ENCODE measurements at regions not wholly inside any gene's neighbourhood (a gene's known extent, or its start where the extent isn't known, plus 50 kb on each side); places are given as distances from the start of the nearest gene placed in this dataset.
"Not testable (repeated sequence)": the region's sequence is repeated elsewhere in the genome, so short reads cannot be mapped to it uniquely, and the experiment has no call there.

DNA sequence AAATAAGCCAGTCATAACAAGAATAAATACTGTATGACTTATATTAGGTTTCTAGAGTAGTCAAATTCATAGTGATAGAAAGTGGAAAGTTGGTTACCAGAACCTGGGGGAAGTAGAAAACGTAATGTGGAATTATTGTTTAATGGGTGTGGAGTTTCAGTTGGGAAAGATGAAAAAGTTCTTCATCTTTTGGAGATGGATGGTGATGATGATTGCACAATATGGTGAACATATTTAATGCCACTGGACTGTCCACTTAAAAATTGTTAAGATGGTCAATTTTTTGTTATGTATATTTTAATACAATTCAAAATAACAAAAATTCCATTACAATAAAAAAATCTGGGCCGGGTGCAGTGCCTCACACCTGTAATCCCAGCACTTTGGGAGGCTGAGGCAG is 289.6 kb downstream of the ZIC3 start:
- Mint-ChIP-seq H3K9me3 (ENCODE audit: unreplicated experiment) (peaks cover 47% of the 10 kb centered on the region), H3K27me3 (ENCODE audit: unreplicated experiment) (no peaks in the 10 kb centered on the region), H3K36me3 (ENCODE audit: unreplicated experiment) (no peaks in the 10 kb centered on the region), H3K27ac (ENCODE audit: unreplicated experiment) (no peak overlapping the region), H3K4me3 (ENCODE audit: unreplicated experiment) (no peak overlapping the region), H3K4me1 (ENCODE audit: unreplicated experiment) (no peaks in the 10 kb centered on the region)
- DNase-seq (ENCODE audit: extremely low spot score, unreplicated experiment): no peak
- TF ChIP-seq, protein P1, sequence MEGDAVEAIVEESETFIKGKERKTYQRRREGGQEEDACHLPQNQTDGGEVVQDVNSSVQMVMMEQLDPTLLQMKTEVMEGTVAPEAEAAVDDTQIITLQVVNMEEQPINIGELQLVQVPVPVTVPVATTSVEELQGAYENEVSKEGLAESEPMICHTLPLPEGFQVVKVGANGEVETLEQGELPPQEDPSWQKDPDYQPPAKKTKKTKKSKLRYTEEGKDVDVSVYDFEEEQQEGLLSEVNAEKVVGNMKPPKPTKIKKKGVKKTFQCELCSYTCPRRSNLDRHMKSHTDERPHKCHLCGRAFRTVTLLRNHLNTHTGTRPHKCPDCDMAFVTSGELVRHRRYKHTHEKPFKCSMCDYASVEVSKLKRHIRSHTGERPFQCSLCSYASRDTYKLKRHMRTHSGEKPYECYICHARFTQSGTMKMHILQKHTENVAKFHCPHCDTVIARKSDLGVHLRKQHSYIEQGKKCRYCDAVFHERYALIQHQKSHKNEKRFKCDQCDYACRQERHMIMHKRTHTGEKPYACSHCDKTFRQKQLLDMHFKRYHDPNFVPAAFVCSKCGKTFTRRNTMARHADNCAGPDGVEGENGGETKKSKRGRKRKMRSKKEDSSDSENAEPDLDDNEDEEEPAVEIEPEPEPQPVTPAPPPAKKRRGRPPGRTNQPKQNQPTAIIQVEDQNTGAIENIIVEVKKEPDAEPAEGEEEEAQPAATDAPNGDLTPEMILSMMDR (IDR thresholded peaks at IDR 0.05): no peak

DNA sequence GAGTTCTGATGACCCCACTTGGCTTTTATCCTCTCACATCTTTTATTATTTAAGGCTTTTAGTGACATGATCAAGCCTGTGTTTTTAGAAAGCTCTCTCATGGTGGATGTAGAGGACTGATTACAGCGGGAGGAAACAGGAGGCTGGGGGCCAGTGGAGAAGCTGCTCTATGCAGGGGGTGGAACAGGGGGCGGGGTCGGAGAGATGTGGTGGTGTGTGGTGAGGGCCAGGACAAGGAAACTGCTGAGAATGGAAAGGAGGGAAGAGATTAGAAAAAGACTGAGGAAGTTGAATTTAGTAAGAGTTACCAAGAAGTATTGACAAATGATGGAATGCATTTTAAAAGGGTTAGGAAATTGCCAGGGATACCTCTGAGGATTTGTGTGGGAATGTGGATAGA is 292.2 kb downstream of the ZIC3 start:
- Mint-ChIP-seq H3K27ac (ENCODE audit: unreplicated experiment) (no peak overlapping the region), H3K27me3 (ENCODE audit: unreplicated experiment) (no peaks in the 10 kb centered on the region), H3K4me1 (ENCODE audit: unreplicated experiment) (no peaks in the 10 kb centered on the region), H3K4me3 (ENCODE audit: unreplicated experiment) (no peak overlapping the region), H3K36me3 (ENCODE audit: unreplicated experiment) (no peaks in the 10 kb centered on the region), H3K9me3 (ENCODE audit: unreplicated experiment) (peaks cover 35% of the 10 kb centered on the region)
- no peak for DNase-seq (ENCODE audit: extremely low spot score, unreplicated experiment)
- TF ChIP-seq, protein P1 (IDR thresholded peaks at IDR 0.05): no peak

DNA sequence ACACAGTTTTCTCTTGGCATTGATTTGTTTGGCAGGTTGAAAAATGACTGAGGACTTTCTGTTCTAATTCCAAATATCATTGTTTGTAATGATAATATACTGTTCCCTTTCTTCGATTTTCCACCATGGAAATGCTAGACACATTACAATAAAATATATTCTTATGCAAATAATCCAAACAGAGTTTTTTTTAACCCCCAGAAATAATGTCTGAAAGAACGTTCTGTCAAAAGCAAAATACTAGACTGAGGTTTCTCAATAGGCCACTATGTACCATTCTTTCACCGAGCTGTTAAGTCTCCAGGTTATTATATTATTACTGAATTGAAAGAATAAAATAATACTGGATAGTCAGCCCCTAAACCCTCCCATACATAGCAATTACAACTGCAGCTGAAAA is 312.5 kb downstream of the ZIC3 start:
- TF ChIP-seq, protein P1 (IDR thresholded peaks at IDR 0.05): no peak
- no peak for DNase-seq (ENCODE audit: extremely low spot score, unreplicated experiment)
- Mint-ChIP-seq H3K27me3 (ENCODE audit: unreplicated experiment) (no peaks in the 10 kb centered on the region), H3K27ac (ENCODE audit: unreplicated experiment) (no peak overlapping the region), H3K9me3 (ENCODE audit: unreplicated experiment) (peaks cover 45% of the 10 kb centered on the region), H3K4me3 (ENCODE audit: unreplicated experiment) (no peak overlapping the region), H3K4me1 (ENCODE audit: unreplicated experiment) (no peaks in the 10 kb centered on the region), H3K36me3 (ENCODE audit: unreplicated experiment) (no peaks in the 10 kb centered on the region)

DNA sequence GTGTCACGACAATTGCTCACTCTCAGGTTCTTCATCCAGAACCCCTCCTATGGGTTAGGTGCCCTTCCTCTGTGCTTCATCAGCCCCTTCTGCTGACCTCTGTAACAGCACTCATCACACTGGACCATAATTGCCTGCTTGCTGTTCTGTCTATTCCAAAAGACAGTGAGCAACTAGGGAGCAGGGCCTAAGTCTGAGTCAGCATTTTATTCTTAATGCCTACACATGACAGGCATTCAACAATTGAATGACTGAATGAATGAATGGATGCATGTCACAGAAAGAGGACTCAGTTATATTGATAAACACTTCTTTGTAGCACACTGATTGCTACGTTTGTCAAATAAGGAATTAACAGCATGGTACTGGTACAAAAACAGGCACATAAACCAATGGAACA is 317.0 kb downstream of the ZIC3 start:
- Mint-ChIP-seq H3K4me3 (ENCODE audit: unreplicated experiment) (no peak overlapping the region), H3K4me1 (ENCODE audit: unreplicated experiment) (no peaks in the 10 kb centered on the region), H3K36me3 (ENCODE audit: unreplicated experiment) (no peaks in the 10 kb centered on the region), H3K9me3 (ENCODE audit: unreplicated experiment) (peaks cover 62% of the 10 kb centered on the region), H3K27ac (ENCODE audit: unreplicated experiment) (no peak overlapping the region), H3K27me3 (ENCODE audit: unreplicated experiment) (no peaks in the 10 kb centered on the region)
- no peak for DNase-seq (ENCODE audit: extremely low spot score, unreplicated experiment)
- TF ChIP-seq, protein P1 (IDR thresholded peaks at IDR 0.05): no peak

DNA sequence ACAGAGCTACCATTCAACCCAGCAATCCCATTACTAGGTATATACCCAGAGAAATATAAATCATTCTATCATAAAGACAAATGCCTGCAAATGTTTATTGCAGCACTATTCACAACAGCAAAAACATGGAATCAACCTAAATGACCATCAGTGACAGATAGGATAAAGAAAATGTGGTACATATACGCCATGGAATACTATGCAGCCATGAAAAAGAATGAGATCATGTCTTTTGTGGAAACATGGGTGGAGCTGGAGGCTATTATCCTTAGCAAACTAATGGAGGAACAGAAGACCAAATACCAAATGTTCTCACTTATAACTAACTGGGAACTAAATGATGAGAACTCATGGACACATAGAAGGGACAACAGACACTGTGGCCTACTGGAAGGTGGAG is 318.9 kb downstream of the ZIC3 start:
- not testable (repeated sequence) for DNase-seq (ENCODE audit: extremely low spot score, unreplicated experiment); H3K27me3 Mint-ChIP-seq (ENCODE audit: unreplicated experiment); H3K4me3 Mint-ChIP-seq (ENCODE audit: unreplicated experiment); H3K4me1 Mint-ChIP-seq (ENCODE audit: unreplicated experiment); H3K36me3 Mint-ChIP-seq (ENCODE audit: unreplicated experiment); H3K27ac Mint-ChIP-seq (ENCODE audit: unreplicated experiment)
- peaks cover 59% of the 10 kb centered on the region for H3K9me3 Mint-ChIP-seq (ENCODE audit: unreplicated experiment)

DNA sequence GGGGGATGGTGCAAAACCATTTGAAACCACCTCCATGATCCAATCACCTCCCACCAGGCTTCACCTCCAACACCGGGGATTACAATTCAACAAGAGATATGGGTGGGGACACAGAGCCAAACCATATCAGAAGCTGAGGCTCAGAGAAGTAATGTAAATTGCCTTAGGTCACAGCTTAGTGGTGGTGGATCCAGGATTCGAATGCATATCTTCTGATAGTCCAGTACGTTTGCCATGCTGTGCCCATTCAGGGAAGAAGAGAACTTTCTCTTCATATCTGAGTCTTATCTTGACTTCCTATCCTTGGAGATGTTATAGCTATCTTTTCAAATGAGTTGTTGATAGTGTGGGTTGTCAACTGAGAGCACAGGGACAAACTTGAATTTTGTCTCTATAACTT is 325.5 kb downstream of the ZIC3 start:
- Mint-ChIP-seq H3K9me3 (ENCODE audit: unreplicated experiment) (peaks cover 50% of the 10 kb centered on the region), H3K4me1 (ENCODE audit: unreplicated experiment) (no peaks in the 10 kb centered on the region), H3K36me3 (ENCODE audit: unreplicated experiment) (no peaks in the 10 kb centered on the region), H3K4me3 (ENCODE audit: unreplicated experiment) (no peak overlapping the region), H3K27me3 (ENCODE audit: unreplicated experiment) (no peaks in the 10 kb centered on the region), H3K27ac (ENCODE audit: unreplicated experiment) (no peak overlapping the region)
- TF ChIP-seq, protein P1 (IDR thresholded peaks at IDR 0.05): no peak
- no peak for DNase-seq (ENCODE audit: extremely low spot score, unreplicated experiment)
